ENCODE measurements at regions not wholly inside any gene's neighbourhood (a gene's known extent, or its start where the extent isn't known, plus 50 kb on each side); places are given as distances from the start of the nearest gene placed in this dataset.

GRCh38 chr10:111532139-111532538 is 455.3 kb downstream of the ADRA2A start:
- Histone ChIP-seq H3K27ac (ENCODE audit: low read depth in 2 of 2, low read length in 2 of 2) (no peak overlapping the region), H3K27me3 (ENCODE audit: control insufficient read depth in 2 of 2, insufficient read depth in 2 of 2, low read length in 2 of 2) (no peaks in the 10 kb centered on the region), H3K4me1 (ENCODE audit: control insufficient read depth in 2 of 2, insufficient read depth in 2 of 2, low read length in 2 of 2) (no peaks in the 10 kb centered on the region), H3K9me3 (ENCODE audit: control insufficient read depth in 2 of 2, low read length in 2 of 2) (no peaks in the 10 kb centered on the region), H3K4me3 (ENCODE audit: low read length in 2 of 2) (no peak overlapping the region), H3K9ac (ENCODE audit: low read depth in 1 of 2, low read length in 2 of 2) (no peak overlapping the region), H3K36me3 (ENCODE audit: control insufficient read depth in 2 of 2, insufficient read depth in 2 of 2, low read length in 2 of 2) (no peaks in the 10 kb centered on the region)

GRCh38 chr10:111539246-111539645 is 462.4 kb downstream of the ADRA2A start:
- H3K9ac ChIP-seq (ENCODE audit: low read depth in 1 of 2, low read length in 2 of 2) = no peak overlapping the region
- no peak overlapping the region for H3K4me3 ChIP-seq (ENCODE audit: low read length in 2 of 2)
- H3K9me3 ChIP-seq (ENCODE audit: control insufficient read depth in 2 of 2, low read length in 2 of 2) = no peaks in the 10 kb centered on the region
- H3K36me3 ChIP-seq (ENCODE audit: control insufficient read depth in 2 of 2, insufficient read depth in 2 of 2, low read length in 2 of 2) = no peaks in the 10 kb centered on the region
- H3K27ac ChIP-seq (ENCODE audit: low read depth in 2 of 2, low read length in 2 of 2) = no peak overlapping the region
- no peaks in the 10 kb centered on the region for H3K4me1 ChIP-seq (ENCODE audit: control insufficient read depth in 2 of 2, insufficient read depth in 2 of 2, low read length in 2 of 2)
- no peaks in the 10 kb centered on the region for H3K27me3 ChIP-seq (ENCODE audit: control insufficient read depth in 2 of 2, insufficient read depth in 2 of 2, low read length in 2 of 2)

DNA sequence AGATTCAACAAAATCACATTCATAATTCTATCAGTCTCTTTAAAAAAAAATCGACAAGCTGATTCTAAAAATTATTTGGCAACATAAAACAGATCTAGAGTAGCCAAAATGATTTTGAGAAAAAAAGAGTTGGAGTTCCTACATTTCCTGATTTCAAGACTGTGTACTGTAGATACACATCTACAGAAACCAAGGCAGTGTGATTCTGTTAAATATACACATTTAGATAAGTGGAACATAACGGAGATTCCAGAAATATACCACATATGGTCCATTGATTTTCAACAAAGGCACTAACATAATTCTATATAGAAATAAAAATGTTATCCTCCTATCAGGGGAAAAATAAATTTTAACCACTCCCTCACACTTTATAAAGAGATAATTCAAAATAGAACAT is 467.0 kb downstream of the ADRA2A start:
- Histone ChIP-seq H3K9me3 (ENCODE audit: control insufficient read depth in 2 of 2, low read length in 2 of 2) (no peaks in the 10 kb centered on the region), H3K27ac (ENCODE audit: low read depth in 2 of 2, low read length in 2 of 2) (no peak overlapping the region), H3K4me3 (ENCODE audit: low read length in 2 of 2) (no peak overlapping the region), H3K27me3 (ENCODE audit: control insufficient read depth in 2 of 2, insufficient read depth in 2 of 2, low read length in 2 of 2) (no peaks in the 10 kb centered on the region), H3K9ac (ENCODE audit: low read depth in 1 of 2, low read length in 2 of 2) (no peak overlapping the region), H3K36me3 (ENCODE audit: control insufficient read depth in 2 of 2, insufficient read depth in 2 of 2, low read length in 2 of 2) (no peaks in the 10 kb centered on the region), H3K4me1 (ENCODE audit: control insufficient read depth in 2 of 2, insufficient read depth in 2 of 2, low read length in 2 of 2) (no peaks in the 10 kb centered on the region)

DNA sequence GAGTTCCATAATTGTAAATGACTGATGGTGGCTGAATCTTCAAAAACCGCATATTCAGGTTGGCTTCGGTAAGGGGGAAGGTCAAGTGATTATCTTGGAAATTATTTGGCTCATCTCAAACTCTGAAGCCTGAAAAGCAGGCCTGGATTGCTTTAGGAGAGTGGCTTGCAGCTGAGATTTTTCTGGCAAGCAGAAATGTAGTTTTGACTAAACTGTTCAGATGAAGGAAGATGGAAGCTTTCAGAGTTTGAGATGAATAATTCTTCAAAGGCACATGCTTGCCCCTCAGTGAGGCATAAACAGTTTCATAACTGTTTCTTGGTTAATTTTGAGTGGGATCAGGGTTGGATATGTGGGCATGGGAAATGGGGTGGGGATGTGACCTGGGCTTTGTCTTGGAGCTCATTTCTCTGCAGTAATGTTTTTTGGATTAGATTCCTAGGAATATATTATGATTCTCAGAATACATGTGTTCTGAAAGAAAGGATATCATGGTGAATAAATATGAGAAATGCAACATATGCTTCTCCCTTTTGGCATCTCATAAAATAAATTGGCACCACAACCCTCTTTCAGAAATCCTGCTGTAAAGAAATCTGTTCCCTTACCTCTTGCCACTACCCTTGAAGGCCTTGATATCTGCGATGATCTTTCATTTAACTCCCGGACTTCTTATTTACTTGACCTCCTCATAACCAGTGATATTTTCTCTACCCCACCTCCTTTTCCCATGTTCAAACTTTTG is 469.2 kb downstream of the ADRA2A start:
- no peaks in the 10 kb centered on the region for H3K27me3 ChIP-seq (ENCODE audit: control insufficient read depth in 2 of 2, insufficient read depth in 2 of 2, low read length in 2 of 2)
- no peaks in the 10 kb centered on the region for H3K36me3 ChIP-seq (ENCODE audit: control insufficient read depth in 2 of 2, insufficient read depth in 2 of 2, low read length in 2 of 2)
- H3K9ac ChIP-seq (ENCODE audit: low read depth in 1 of 2, low read length in 2 of 2) = no peak overlapping the region
- H3K4me1 ChIP-seq (ENCODE audit: control insufficient read depth in 2 of 2, insufficient read depth in 2 of 2, low read length in 2 of 2) = no peaks in the 10 kb centered on the region
- H3K4me3 ChIP-seq (ENCODE audit: low read length in 2 of 2) = no peak overlapping the region
- H3K9me3 ChIP-seq (ENCODE audit: control insufficient read depth in 2 of 2, low read length in 2 of 2) = no peaks in the 10 kb centered on the region
- H3K27ac ChIP-seq (ENCODE audit: low read depth in 2 of 2, low read length in 2 of 2) = no peak overlapping the region

DNA sequence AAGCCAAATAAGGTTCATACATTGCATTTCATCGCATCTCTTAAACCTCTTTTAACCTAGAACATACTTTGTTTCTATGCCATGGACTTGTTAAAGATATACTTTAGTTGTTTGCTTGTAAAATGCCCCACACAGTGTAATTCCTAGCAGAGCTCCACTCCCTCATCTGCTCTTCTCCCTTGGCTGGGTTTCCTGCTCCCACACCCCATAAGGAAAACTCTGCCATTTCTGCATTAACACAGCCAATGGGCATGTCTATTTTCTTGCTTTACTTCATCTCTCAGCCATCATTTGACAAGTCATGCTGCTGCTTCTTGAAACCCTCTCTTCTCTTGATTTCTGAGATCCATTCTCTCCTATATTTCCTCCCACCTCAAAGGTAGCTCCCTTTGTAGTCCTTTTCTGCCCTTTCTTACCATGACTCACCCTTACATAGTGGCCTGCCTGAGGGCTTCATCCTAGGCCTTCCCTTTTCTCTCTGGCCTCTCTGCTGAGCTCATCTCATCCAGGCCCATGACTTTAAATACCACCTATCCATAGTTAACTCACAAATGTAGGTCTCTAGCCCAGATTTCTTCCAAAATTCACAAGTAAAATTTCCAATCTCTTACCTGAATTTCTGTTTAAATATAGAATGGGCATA is 471.4 kb downstream of the ADRA2A start:
- Histone ChIP-seq H3K27ac (ENCODE audit: low read depth in 2 of 2, low read length in 2 of 2) (no peak overlapping the region), H3K4me3 (ENCODE audit: low read length in 2 of 2) (no peak overlapping the region), H3K27me3 (ENCODE audit: control insufficient read depth in 2 of 2, insufficient read depth in 2 of 2, low read length in 2 of 2) (no peaks in the 10 kb centered on the region)

GRCh38 chr10:111551001-111551400 is 474.2 kb downstream of the ADRA2A start:
- Histone ChIP-seq H3K27me3 (ENCODE audit: control insufficient read depth in 2 of 2, insufficient read depth in 2 of 2, low read length in 2 of 2) (no peaks in the 10 kb centered on the region), H3K9ac (ENCODE audit: low read depth in 1 of 2, low read length in 2 of 2) (no peak overlapping the region), H3K4me3 (ENCODE audit: low read length in 2 of 2) (no peak overlapping the region), H3K36me3 (ENCODE audit: control insufficient read depth in 2 of 2, insufficient read depth in 2 of 2, low read length in 2 of 2) (no peaks in the 10 kb centered on the region), H3K4me1 (ENCODE audit: control insufficient read depth in 2 of 2, insufficient read depth in 2 of 2, low read length in 2 of 2) (no peaks in the 10 kb centered on the region), H3K27ac (ENCODE audit: low read depth in 2 of 2, low read length in 2 of 2) (no peak overlapping the region), H3K9me3 (ENCODE audit: control insufficient read depth in 2 of 2, low read length in 2 of 2) (no peaks in the 10 kb centered on the region)

More for the DNA sequence above, 471.4 kb downstream of the ADRA2A start:
- H3K9me3 ChIP-seq (ENCODE audit: control insufficient read depth in 2 of 2, low read length in 2 of 2) = no peaks in the 10 kb centered on the region
- H3K4me1 ChIP-seq (ENCODE audit: control insufficient read depth in 2 of 2, insufficient read depth in 2 of 2, low read length in 2 of 2) = no peaks in the 10 kb centered on the region
- no peaks in the 10 kb centered on the region for H3K36me3 ChIP-seq (ENCODE audit: control insufficient read depth in 2 of 2, insufficient read depth in 2 of 2, low read length in 2 of 2)
- no peak overlapping the region for H3K9ac ChIP-seq (ENCODE audit: low read depth in 1 of 2, low read length in 2 of 2)

GRCh38 chr10:111556666-111557065 is 479.8 kb downstream of the ADRA2A start:
- no peaks in the 10 kb centered on the region for H3K9me3 ChIP-seq (ENCODE audit: control insufficient read depth in 2 of 2, low read length in 2 of 2)
- no peaks in the 10 kb centered on the region for H3K27me3 ChIP-seq (ENCODE audit: control insufficient read depth in 2 of 2, insufficient read depth in 2 of 2, low read length in 2 of 2)
- no peaks in the 10 kb centered on the region for H3K4me1 ChIP-seq (ENCODE audit: control insufficient read depth in 2 of 2, insufficient read depth in 2 of 2, low read length in 2 of 2)
- no peak overlapping the region for H3K4me3 ChIP-seq (ENCODE audit: low read length in 2 of 2)
- no peak overlapping the region for H3K9ac ChIP-seq (ENCODE audit: low read depth in 1 of 2, low read length in 2 of 2)
- H3K27ac ChIP-seq (ENCODE audit: low read depth in 2 of 2, low read length in 2 of 2) = no peak overlapping the region
- H3K36me3 ChIP-seq (ENCODE audit: control insufficient read depth in 2 of 2, insufficient read depth in 2 of 2, low read length in 2 of 2) = no peaks in the 10 kb centered on the region

DNA sequence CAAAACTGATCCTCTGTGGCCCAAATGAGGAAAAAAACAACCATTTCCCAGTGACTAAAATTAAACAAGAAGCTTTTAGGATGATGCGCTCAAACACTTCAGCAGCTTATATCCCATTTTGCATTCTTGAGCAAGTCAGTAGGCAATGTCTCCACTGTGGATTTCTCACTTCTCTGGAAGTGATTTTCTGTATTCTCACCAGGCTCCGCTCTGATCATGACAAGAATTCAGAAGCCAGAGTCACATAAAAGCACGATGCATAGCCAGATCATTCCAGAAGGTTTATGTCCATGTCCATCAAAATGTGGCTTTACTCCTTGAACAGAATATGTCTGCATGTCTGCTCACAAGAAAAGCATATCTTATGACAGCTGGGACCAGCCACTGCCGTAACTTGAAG is 481.4 kb downstream of the ADRA2A start:
- H3K4me1 ChIP-seq (ENCODE audit: control insufficient read depth in 2 of 2, insufficient read depth in 2 of 2, low read length in 2 of 2) = no peaks in the 10 kb centered on the region
- H3K27me3 ChIP-seq (ENCODE audit: control insufficient read depth in 2 of 2, insufficient read depth in 2 of 2, low read length in 2 of 2) = no peaks in the 10 kb centered on the region
- no peak overlapping the region for H3K9ac ChIP-seq (ENCODE audit: low read depth in 1 of 2, low read length in 2 of 2)
- no peaks in the 10 kb centered on the region for H3K9me3 ChIP-seq (ENCODE audit: control insufficient read depth in 2 of 2, low read length in 2 of 2)
- H3K4me3 ChIP-seq (ENCODE audit: low read length in 2 of 2) = no peak overlapping the region
- H3K36me3 ChIP-seq (ENCODE audit: control insufficient read depth in 2 of 2, insufficient read depth in 2 of 2, low read length in 2 of 2) = no peaks in the 10 kb centered on the region
- H3K27ac ChIP-seq (ENCODE audit: low read depth in 2 of 2, low read length in 2 of 2) = no peak overlapping the region

DNA sequence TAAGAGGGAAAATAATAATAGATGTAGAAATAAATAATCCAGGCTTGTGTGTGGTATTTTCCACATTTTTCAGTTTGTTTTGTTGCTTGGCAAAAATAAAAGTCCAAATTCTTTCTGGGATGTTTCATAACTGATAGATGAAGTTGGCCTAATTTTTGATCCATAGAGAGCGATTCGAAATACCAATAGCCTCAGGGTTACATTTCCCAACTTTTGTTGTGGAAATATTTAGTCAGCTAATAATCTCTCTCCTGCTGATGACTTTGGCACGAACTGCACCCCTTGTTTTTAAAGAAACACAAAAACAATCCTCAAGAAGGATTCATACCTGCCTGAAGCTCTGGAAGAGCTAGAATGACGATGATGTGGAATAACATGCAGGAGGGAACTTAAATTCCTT is 483.2 kb downstream of the ADRA2A start:
- Histone ChIP-seq H3K27me3 (ENCODE audit: control insufficient read depth in 2 of 2, insufficient read depth in 2 of 2, low read length in 2 of 2) (no peaks in the 10 kb centered on the region), H3K9me3 (ENCODE audit: control insufficient read depth in 2 of 2, low read length in 2 of 2) (no peaks in the 10 kb centered on the region), H3K36me3 (ENCODE audit: control insufficient read depth in 2 of 2, insufficient read depth in 2 of 2, low read length in 2 of 2) (no peaks in the 10 kb centered on the region), H3K4me1 (ENCODE audit: control insufficient read depth in 2 of 2, insufficient read depth in 2 of 2, low read length in 2 of 2) (no peaks in the 10 kb centered on the region), H3K4me3 (ENCODE audit: low read length in 2 of 2) (no peak overlapping the region), H3K27ac (ENCODE audit: low read depth in 2 of 2, low read length in 2 of 2) (no peak overlapping the region), H3K9ac (ENCODE audit: low read depth in 1 of 2, low read length in 2 of 2) (no peak overlapping the region)

- Histone ChIP-seq H3K9ac (ENCODE audit: low read depth in 1 of 2, low read length in 2 of 2) (no peak overlapping the region), H3K4me1 (ENCODE audit: control insufficient read depth in 2 of 2, insufficient read depth in 2 of 2, low read length in 2 of 2) (no peaks in the 10 kb centered on the region), H3K4me3 (ENCODE audit: low read length in 2 of 2) (no peak overlapping the region), H3K36me3 (ENCODE audit: control insufficient read depth in 2 of 2, insufficient read depth in 2 of 2, low read length in 2 of 2) (no peaks in the 10 kb centered on the region), H3K27me3 (ENCODE audit: control insufficient read depth in 2 of 2, insufficient read depth in 2 of 2, low read length in 2 of 2) (no peaks in the 10 kb centered on the region), H3K27ac (ENCODE audit: low read depth in 2 of 2, low read length in 2 of 2) (no peak overlapping the region), H3K9me3 (ENCODE audit: control insufficient read depth in 2 of 2, low read length in 2 of 2) (no peaks in the 10 kb centered on the region)
Measured at GRCh38 chr10:111561124-111561523, 484.3 kb downstream of the ADRA2A start.

Data from mucosa of rectum (tissue), 2 donors.